Stimulated activated CD4-positive, alpha-beta T cell treated with anti-CD3 and anti-CD28 coated beads, Interleukin-4, amount 100 ng/mL, for 48 hours (primary cell): ENCODE measurements at regions not wholly inside any gene's neighbourhood (a gene's known extent, or its start where the extent isn't known, plus 50 kb on each side); places are given as distances from the start of the nearest gene placed in this dataset.

Experiments used
- DNase-seq, 2 donors: peaks; one replicate each; pipeline ENCODE4 v3.0.0-alpha.2; 2020; ENCODE audit warnings: low read depth in 2 of 2

- no peak for DNase-seq
Observed at GRCh38 chr6:25224242-25224641, 54.9 kb upstream of the CARMIL1 start.

GRCh38 chr6:25227854-25228253 is 51.3 kb upstream of the CARMIL1 start:
- no peak for DNase-seq
